Fibroblast of the aortic adventitia (primary cell): ENCODE measurements at regions not wholly inside any gene's neighbourhood (a gene's known extent, or its start where the extent isn't known, plus 50 kb on each side); places are given as distances from the start of the nearest gene placed in this dataset.

Experiments used
- DNase-seq: peaks from one replicate; pipeline ENCODE4 v3.0.0-alpha.2; 2010; ENCODE audit warnings: low read depth
- H3K4me3 ChIP-seq: 2 replicates; pipeline ENCODE4 v1.5.1; 2011; ENCODE audit warnings: low read depth, mild to moderate bottlenecking, control low read depth, low read length, moderate library complexity
- TF ChIP-seq, protein P1 (sequence below): IDR thresholded peaks from 2 replicates; pipeline ENCODE4 v1.5.1; 2011; ENCODE audit warnings: mild to moderate bottlenecking, low read length, control low read depth, inconsistent platforms; ENCODE audit not compliant: insufficient read depth

DNA sequence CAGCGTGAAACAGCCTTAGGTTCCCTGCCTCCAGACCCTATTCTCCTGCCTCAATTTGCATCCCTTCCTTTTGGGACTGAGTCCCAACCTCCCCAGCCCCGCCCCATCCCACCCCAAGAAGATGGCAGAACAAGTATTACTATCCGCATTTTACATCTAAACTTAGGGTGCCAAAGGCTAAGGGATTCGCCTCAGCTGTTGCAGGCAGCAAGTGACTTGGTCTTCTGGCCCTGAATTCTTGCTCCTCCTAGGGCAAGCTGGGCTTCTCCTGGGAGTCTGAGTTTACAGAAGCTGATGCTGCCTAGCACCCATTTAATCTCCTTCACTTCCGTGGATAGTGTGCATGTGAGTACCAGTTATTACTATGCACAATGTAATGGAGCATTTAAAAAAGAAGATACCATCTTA lies 161.3 kb upstream of the NR5A2 start:
- DNase-seq, result no peak
- TF ChIP-seq, protein P1, sequence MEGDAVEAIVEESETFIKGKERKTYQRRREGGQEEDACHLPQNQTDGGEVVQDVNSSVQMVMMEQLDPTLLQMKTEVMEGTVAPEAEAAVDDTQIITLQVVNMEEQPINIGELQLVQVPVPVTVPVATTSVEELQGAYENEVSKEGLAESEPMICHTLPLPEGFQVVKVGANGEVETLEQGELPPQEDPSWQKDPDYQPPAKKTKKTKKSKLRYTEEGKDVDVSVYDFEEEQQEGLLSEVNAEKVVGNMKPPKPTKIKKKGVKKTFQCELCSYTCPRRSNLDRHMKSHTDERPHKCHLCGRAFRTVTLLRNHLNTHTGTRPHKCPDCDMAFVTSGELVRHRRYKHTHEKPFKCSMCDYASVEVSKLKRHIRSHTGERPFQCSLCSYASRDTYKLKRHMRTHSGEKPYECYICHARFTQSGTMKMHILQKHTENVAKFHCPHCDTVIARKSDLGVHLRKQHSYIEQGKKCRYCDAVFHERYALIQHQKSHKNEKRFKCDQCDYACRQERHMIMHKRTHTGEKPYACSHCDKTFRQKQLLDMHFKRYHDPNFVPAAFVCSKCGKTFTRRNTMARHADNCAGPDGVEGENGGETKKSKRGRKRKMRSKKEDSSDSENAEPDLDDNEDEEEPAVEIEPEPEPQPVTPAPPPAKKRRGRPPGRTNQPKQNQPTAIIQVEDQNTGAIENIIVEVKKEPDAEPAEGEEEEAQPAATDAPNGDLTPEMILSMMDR, result no peak
- H3K4me3 ChIP-seq, result no peak overlapping the region

DNA sequence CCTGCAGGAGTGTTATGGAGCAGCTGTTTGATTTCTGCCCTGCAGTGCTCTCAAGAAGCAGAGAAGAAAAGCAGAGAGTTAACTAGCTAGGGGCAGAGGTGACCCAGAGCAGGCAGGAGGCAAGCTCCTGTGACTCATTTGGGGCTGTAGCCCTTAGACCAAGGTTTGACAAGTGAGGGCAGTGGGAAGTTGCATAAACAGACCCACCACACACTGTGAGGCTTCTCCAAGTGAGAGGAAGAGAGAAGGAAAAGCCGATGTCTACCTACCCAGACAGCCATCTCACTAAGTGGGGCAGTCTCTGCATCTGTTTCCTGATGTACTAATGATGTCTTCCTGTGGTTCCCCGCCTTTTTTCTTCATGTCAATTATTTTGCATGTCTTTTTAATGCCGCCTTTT lies 159.9 kb upstream of the NR5A2 start:
- TF ChIP-seq, protein P1, result no peak
- no peak overlapping the region for H3K4me3 ChIP-seq
- DNase-seq, result no peak

- no peak overlapping the region for H3K4me3 ChIP-seq
- TF ChIP-seq, protein P1, result no peak
- DNase-seq, result no peak
These were observed 158.7 kb upstream of the NR5A2 start for GRCh38 chr1:199868777-199869176.

DNA sequence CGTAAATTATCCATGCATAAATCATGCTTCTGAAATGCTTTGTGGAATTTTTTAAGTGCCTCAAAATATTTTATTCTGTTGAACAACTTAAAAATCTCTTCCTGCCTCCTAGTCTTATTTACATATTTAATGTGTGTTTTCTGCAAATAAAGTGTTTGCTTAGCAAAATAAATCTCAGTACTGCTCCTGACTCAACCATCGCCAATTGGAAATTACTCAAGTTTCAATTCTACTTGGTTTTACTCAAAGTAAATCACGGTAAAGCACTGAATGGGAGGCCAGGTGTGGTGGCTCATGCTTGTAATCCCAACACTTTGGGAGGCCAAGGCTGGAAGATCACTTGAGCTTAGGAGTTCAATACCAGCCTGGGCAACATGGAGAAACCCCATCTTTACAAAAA lies 152.2 kb upstream of the NR5A2 start:
- H3K4me3 ChIP-seq, result no peak overlapping the region
- no peak for DNase-seq
- TF ChIP-seq, protein P1, result no peak

DNA sequence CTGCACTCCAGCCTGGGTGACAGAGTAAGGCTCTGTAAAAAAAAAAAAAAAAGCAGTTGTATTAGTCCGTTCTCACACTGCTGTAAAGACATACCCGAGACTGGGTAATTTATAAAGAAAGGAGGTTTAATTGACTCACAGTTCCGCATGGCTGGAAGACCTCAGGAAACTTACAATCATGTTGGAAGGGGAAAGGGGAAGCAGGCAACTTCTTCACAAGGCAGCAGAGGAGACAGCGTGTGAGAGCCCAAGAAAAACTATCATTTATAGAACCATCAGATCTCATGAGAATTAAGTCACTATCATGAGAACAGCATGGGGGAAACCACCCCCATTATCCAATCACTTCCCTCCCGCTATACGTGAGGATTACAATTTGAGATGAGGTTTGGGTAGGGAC lies 151.7 kb upstream of the NR5A2 start:
- no peak for DNase-seq
- H3K4me3 ChIP-seq, result no peak overlapping the region
- TF ChIP-seq, protein P1, result no peak

DNA sequence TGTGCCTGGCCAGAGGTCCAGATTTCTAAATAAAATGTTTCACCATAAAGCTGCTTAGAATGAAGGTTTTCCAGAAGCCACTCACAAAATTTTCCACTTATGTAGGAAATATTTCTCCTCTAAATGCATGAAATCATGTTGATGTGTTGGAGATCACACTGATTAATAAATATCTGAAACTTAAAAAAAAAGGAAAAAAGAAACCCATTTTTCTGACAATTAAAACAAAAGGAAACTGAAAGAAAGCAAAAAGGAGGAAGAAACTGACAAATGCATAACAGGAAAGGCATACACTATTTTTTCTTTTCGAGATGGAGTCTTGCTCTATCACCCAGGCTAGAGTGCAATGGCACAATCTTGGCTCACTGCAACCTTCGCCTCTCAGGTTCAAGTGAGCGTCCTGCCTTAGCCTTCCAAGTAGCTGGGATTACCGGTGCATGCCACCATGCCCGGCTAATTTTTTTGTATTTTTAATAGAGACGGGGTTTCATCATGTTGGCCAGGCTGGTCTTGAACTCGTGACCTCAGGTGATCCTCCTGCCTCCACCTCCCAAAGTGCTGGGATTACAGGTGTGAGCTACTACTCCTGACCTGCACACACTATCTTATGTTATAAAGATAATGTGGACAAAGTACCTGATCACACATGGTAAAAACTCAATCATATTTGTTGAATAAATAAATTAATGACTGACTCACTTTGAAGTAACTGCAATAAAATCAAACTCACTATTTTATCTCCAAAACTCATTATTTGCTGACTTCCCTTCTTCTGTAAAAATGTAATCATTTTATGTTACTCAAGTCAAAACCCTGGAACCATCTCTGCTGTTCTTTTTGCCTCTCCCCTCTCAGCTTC lies 149.8 kb upstream of the NR5A2 start:
- TF ChIP-seq, protein P1, result no peak
- H3K4me3 ChIP-seq, result no peak overlapping the region
- no peak for DNase-seq

- no peak overlapping the region for H3K4me3 ChIP-seq
- no peak for DNase-seq
- TF ChIP-seq, protein P1, result no peak
These were observed 148.7 kb upstream of the NR5A2 start for GRCh38 chr1:199878823-199879222.
